HEK293 (cell line): ENCODE measurements at regions not wholly inside any gene's neighbourhood (a gene's known extent, or its start where the extent isn't known, plus 50 kb on each side); places are given as distances from the start of the nearest gene placed in this dataset.

Experiments used
- CTCF ChIA-PET: fragments of 350-600 bp; formaldehyde crosslinking; extraction: SDS; loops from one replicate; lab custom pipeline; 2021; ENCODE audit warnings: antibody characterized with exemption; lab: Yijun Ruan, JAX
- POLR2A ChIA-PET: fragments of 300-600 bp; formaldehyde crosslinking; extraction: SDS; loops from one replicate; lab custom pipeline; 2020; ENCODE audit warnings: antibody characterized with exemption, inconsistent platforms; lab: Yijun Ruan, JAX
- H3K27ac ChIP-seq: fragments of 200-500 bp; sonication (Bioruptor generic); 2 replicates; pipeline ENCODE4 v1.5.1; 2014; ENCODE audit warnings: low read depth, low read length, control low read depth, inconsistent platforms; ENCODE audit errors: extremely low read depth
- H3K36me3 ChIP-seq, 2 experiments: fragments of 200-500 bp in 1 of 2; sonication (Bioruptor generic) in 1 of 2; 1 replicate in 1 of 2; 2 replicates in 1 of 2; pipeline ENCODE4 v1.5.1; 2014 to 2017; ENCODE audit warnings: inconsistent platforms in 2 of 2, low read length in 2 of 2; ENCODE audit not compliant: control insufficient read depth in 2 of 2, insufficient read depth in 1 of 2
- H3K4me1 ChIP-seq: fragments of 200-500 bp; sonication (Bioruptor generic); 2 replicates; pipeline ENCODE4 v1.5.1; 2014; ENCODE audit warnings: mild to moderate bottlenecking, low read length, inconsistent platforms; ENCODE audit not compliant: control insufficient read depth, insufficient read depth
- H3K4me3 ChIP-seq: 2 replicates; pipeline ENCODE4 v1.5.1; 2011; ENCODE audit warnings: low read depth, mild to moderate bottlenecking, control low read depth, low read length, moderate library complexity
- H3K9me3 ChIP-seq: fragments of 200-500 bp; sonication (Bioruptor generic); 2 replicates; pipeline ENCODE4 v1.5.1; 2014; ENCODE audit warnings: low read depth, low read length, inconsistent platforms; ENCODE audit not compliant: control insufficient read depth, insufficient read depth
- ATF2 ChIP-seq: fragments of 450-650 bp; formaldehyde crosslinking; IDR thresholded peaks from 2 replicates; pipeline ENCODE4 v1.5.1; 2016; ENCODE audit warnings: missing biosample characterization, missing genetic modification characterization, low read depth
- BCL11B ChIP-seq: fragments of 450-650 bp; formaldehyde crosslinking; IDR thresholded peaks from 2 replicates; pipeline ENCODE4 v1.5.1; 2016; ENCODE audit warnings: low read depth, missing biosample characterization, missing genetic modification characterization
- INSM2 ChIP-seq: fragments of 450-650 bp; formaldehyde crosslinking; IDR thresholded peaks from 2 replicates; pipeline ENCODE4 v1.5.1; 2016; ENCODE audit warnings: missing biosample characterization, missing genetic modification characterization
- MEIS1 ChIP-seq: sonication (generic); formaldehyde crosslinking; IDR thresholded peaks from 2 replicates; pipeline ENCODE4 v1.8.1; 2022; ENCODE audit warnings: missing genetic modification reagents, mild to moderate bottlenecking, borderline replicate concordance
- REPIN1 ChIP-seq: fragments of 450-650 bp; formaldehyde crosslinking; IDR thresholded peaks from 2 replicates; pipeline ENCODE4 v1.5.1; 2017; ENCODE audit warnings: missing biosample characterization, missing genetic modification characterization, low read depth
- SCRT1 ChIP-seq: fragments of 450-650 bp; formaldehyde crosslinking; IDR thresholded peaks from 2 replicates; pipeline ENCODE4 v1.5.1; 2016; ENCODE audit warnings: missing biosample characterization, missing genetic modification characterization, borderline replicate concordance
- ZBTB20 ChIP-seq: fragments of 450-650 bp; formaldehyde crosslinking; IDR thresholded peaks from 2 replicates; pipeline ENCODE4 v1.5.1; 2016; ENCODE audit warnings: missing biosample characterization, missing genetic modification characterization
- ZNF223 ChIP-seq: fragments of 450-650 bp; formaldehyde crosslinking; IDR thresholded peaks from 2 replicates; pipeline ENCODE4 v1.5.1; 2016; ENCODE audit warnings: missing biosample characterization, missing genetic modification characterization
- ZNF248 ChIP-seq: fragments of 450-650 bp; formaldehyde crosslinking; IDR thresholded peaks from 2 replicates; pipeline ENCODE4 v1.5.1; 2017; ENCODE audit warnings: missing biosample characterization, missing genetic modification characterization
- ZNF26 ChIP-seq: fragments of 450-650 bp; formaldehyde crosslinking; IDR thresholded peaks from 2 replicates; pipeline ENCODE4 v1.5.1; 2016; ENCODE audit warnings: missing biosample characterization, missing genetic modification characterization
- ZNF324 ChIP-seq: fragments of 450-650 bp; formaldehyde crosslinking; IDR thresholded peaks from 2 replicates; pipeline ENCODE4 v1.5.1; 2016; ENCODE audit warnings: missing biosample characterization, missing genetic modification characterization
- ZNF335 ChIP-seq: fragments of 450-650 bp; formaldehyde crosslinking; conservative IDR thresholded peaks from 2 replicates; pipeline ENCODE4 v1.5.1; 2016; ENCODE audit warnings: missing biosample characterization, missing genetic modification characterization
- ZNF37A ChIP-seq: fragments of 450-650 bp; IDR thresholded peaks from 2 replicates; pipeline ENCODE4 v1.5.1; 2018; ENCODE audit warnings: missing biosample characterization, missing genetic modification characterization
- ZNF449 ChIP-seq: fragments of 450-650 bp; formaldehyde crosslinking; IDR thresholded peaks from 2 replicates; pipeline ENCODE4 v1.5.1; 2017; ENCODE audit warnings: missing biosample characterization, mild to moderate bottlenecking, missing genetic modification characterization, moderate library complexity
- ZNF513 ChIP-seq: fragments of 450-650 bp; IDR thresholded peaks from 2 replicates; pipeline ENCODE4 v1.5.1; 2018; ENCODE audit warnings: missing biosample characterization, missing genetic modification characterization
- ZNF555 ChIP-seq: fragments of 450-650 bp; formaldehyde crosslinking; conservative IDR thresholded peaks from 2 replicates; pipeline ENCODE4 v1.5.1; 2017; ENCODE audit warnings: missing biosample characterization, mild to moderate bottlenecking, missing genetic modification characterization, inconsistent platforms
- ZNF561 ChIP-seq: fragments of 450-650 bp; IDR thresholded peaks from 2 replicates; pipeline ENCODE4 v1.5.1; 2018; ENCODE audit warnings: missing biosample characterization, missing genetic modification characterization, borderline replicate concordance
- ZNF621 ChIP-seq: fragments of 450-650 bp; formaldehyde crosslinking; IDR thresholded peaks from 2 replicates; pipeline ENCODE4 v1.5.1; 2017; ENCODE audit warnings: missing biosample characterization, missing genetic modification characterization
- ZNF623 ChIP-seq: fragments of 450-650 bp; formaldehyde crosslinking; IDR thresholded peaks from 2 replicates; pipeline ENCODE4 v1.5.1; 2016; ENCODE audit warnings: missing biosample characterization, missing genetic modification characterization
- ZNF629 ChIP-seq: fragments of 450-650 bp; formaldehyde crosslinking; IDR thresholded peaks from 2 replicates; pipeline ENCODE4 v1.5.1; 2017; ENCODE audit warnings: missing biosample characterization, missing genetic modification characterization
- ZNF76 ChIP-seq: fragments of 450-650 bp; formaldehyde crosslinking; IDR thresholded peaks from 2 replicates; pipeline ENCODE4; 2016; ENCODE audit warnings: low read depth, missing biosample characterization, missing genetic modification characterization, borderline replicate concordance
- ZNF792 ChIP-seq: fragments of 450-650 bp; formaldehyde crosslinking; IDR thresholded peaks from 2 replicates; pipeline ENCODE4 v1.5.1; 2016; ENCODE audit warnings: missing biosample characterization, missing genetic modification characterization

GRCh38 chr15:69794645-69795469 lies 302.9 kb downstream of the TLE3 start:
- Histone ChIP-seq H3K36me3 (no peaks in the 10 kb centered on the region), H3K9me3 (no peaks in the 10 kb centered on the region), H3K4me3 (no peak overlapping the region)
- POLR2A ChIA-PET: no interaction called here
- TF ChIP-seq ZNF335 (tag by site-specific recombination) (no peak), ZNF449 (tag by site-specific recombination) (peak; percentile 77; the same call in 1 of the 2 replicates), ZNF792 (tag by site-specific recombination) (no peak), ZNF555 (no peak)
- TF ChIP-seq, all 188 proteins: peak for 1
- Histone ChIP-seq H3K27ac (no peak overlapping the region), H3K4me1 (no peaks in the 10 kb centered on the region)
- CTCF ChIA-PET: interaction anchor here (0.7 to 1.4 kb wide), 4 partner anchors 8 to 63 kb away, joined by 3 to 5 read pairs (median 3); no protein-coding TSS in a partner anchor

- Histone ChIP-seq H3K27ac (no peak overlapping the region), H3K4me1 (no peaks in the 10 kb centered on the region), H3K9me3 (no peaks in the 10 kb centered on the region), H3K36me3 (no peaks in the 10 kb centered on the region), H3K4me3 (no peak overlapping the region)
- POLR2A ChIA-PET: interaction anchor here (0.7 kb wide), 1 partner anchor 241 kb away, joined by 4 read pairs; no protein-coding TSS in a partner anchor
- TF ChIP-seq INSM2 (tag by site-specific recombination): no peak
- no peak for TF ChIP-seq SCRT1 (tag by site-specific recombination)
- TF ChIP-seq ZNF248 (tag by site-specific recombination): no peak
- no peak for TF ChIP-seq ZNF621 (tag by site-specific recombination)
- CTCF ChIA-PET: interaction anchor here (0.7 to 1.4 kb wide), 3 partner anchors 14 to 63 kb away, joined by 3 to 5 read pairs (median 3); no protein-coding TSS in a partner anchor
These were observed 302.1 kb downstream of the TLE3 start for GRCh38 chr15:69795601-69796000.

- no peak overlapping the region for H3K4me3 ChIP-seq
- no peaks in the 10 kb centered on the region for H3K36me3 ChIP-seq
- no peak overlapping the region for H3K27ac ChIP-seq
- POLR2A ChIA-PET: no interaction called here
- no peaks in the 10 kb centered on the region for H3K9me3 ChIP-seq
- CTCF ChIA-PET: interaction anchor here (1.1 to 1.3 kb wide), 3 partner anchors 11 to 69 kb away, joined by 3 to 4 read pairs (median 3); no protein-coding TSS in a partner anchor
- no peaks in the 10 kb centered on the region for H3K4me1 ChIP-seq
- no peak for TF ChIP-seq ZNF555
- no peak for TF ChIP-seq ZNF37A (tag by site-specific recombination)
- no peak for TF ChIP-seq ZNF223
- TF ChIP-seq ZNF26 (tag by site-specific recombination): no peak
- no peak for TF ChIP-seq BCL11B (tag by site-specific recombination)
- TF ChIP-seq REPIN1 (tag by site-specific recombination): no peak
- TF ChIP-seq ZBTB20: no peak
- no peak for TF ChIP-seq ZNF324 (tag by site-specific recombination)
- TF ChIP-seq ZNF629 (tag by site-specific recombination): no peak
- TF ChIP-seq ATF2 (tag by site-specific recombination): no peak
- no peak for TF ChIP-seq ZNF623
- no peak for TF ChIP-seq ZNF76 (tag by site-specific recombination)
- no peak for TF ChIP-seq ZNF513 (tag by site-specific recombination)
- TF ChIP-seq ZNF561 (tag by site-specific recombination): no peak
- TF ChIP-seq MEIS1: no peak
These were observed 300.6 kb downstream of the TLE3 start for GRCh38 chr15:69797051-69797595.
